ENCODE measurements at regions not wholly inside any gene's neighbourhood (a gene's known extent, or its start where the extent isn't known, plus 50 kb on each side); places are given as distances from the start of the nearest gene placed in this dataset.

- TF ChIP-seq ZNF784 (CRISPR knock-in tag; IDR thresholded peaks at IDR 0.05; ENCODE audit: borderline replicate concordance) (peak; percentile 94), ZNF710 (CRISPR knock-in tag; IDR thresholded peaks at IDR 0.05; ENCODE audit: borderline replicate concordance) (peak; percentile 96), FOXK2 (IDR thresholded peaks at IDR 0.05) (peak; percentile 35; the same call in 1 of the 2 replicates), PHF5A (CRISPR knock-in tag; IDR thresholded peaks at IDR 0.05; ENCODE audit: low read depth, unreplicated experiment) (peak; percentile 95), HMG20A (CRISPR knock-in tag; IDR thresholded peaks at IDR 0.05; ENCODE audit: borderline replicate concordance) (peak; percentile 96), ZNF335 (CRISPR knock-in tag; IDR thresholded peaks at IDR 0.05) (no peak), FOSL2 (CRISPR knock-in tag; IDR thresholded peaks at IDR 0.05) (peak; percentile 89), ATF4 (CRISPR knock-in tag; IDR thresholded peaks at IDR 0.05) (peak; percentile 24 to 96), ZNF280B (CRISPR knock-in tag; IDR thresholded peaks at IDR 0.05; ENCODE audit: borderline replicate concordance) (no peak), IRF2 (CRISPR knock-in tag; IDR thresholded peaks at IDR 0.05) (peak; percentile 97), PAWR (CRISPR knock-in tag; IDR thresholded peaks at IDR 0.05; ENCODE audit: borderline replicate concordance) (0 out of 2 replicates have a peak, but pooled peaks have one; percentile 29), ZBTB20 (CRISPR knock-in tag; IDR thresholded peaks at IDR 0.05; ENCODE audit: borderline replicate concordance, low read depth) (0 out of 2 replicates have a peak, but pooled peaks have one; percentile 35), FOXA3 (CRISPR knock-in tag; IDR thresholded peaks at IDR 0.05) (peak; percentile 98), RXRB (CRISPR knock-in tag; IDR thresholded peaks at IDR 0.05; ENCODE audit: borderline replicate concordance) (peak; percentile 89), TEAD3 (CRISPR knock-in tag; optimal IDR thresholded peaks at IDR 0.05; ENCODE audit: borderline replicate concordance) (peak; percentile 60), HBP1 (CRISPR knock-in tag; IDR thresholded peaks at IDR 0.05; ENCODE audit: low read depth) (peak; percentile 40; the same call in 1 of the 2 replicates), NFE2L2 (IDR thresholded peaks at IDR 0.05; ENCODE audit: low read length) (no peak), ZNF616 (CRISPR knock-in tag; IDR thresholded peaks at IDR 0.05; ENCODE audit: low read depth) (no peak), ZNF563 (CRISPR knock-in tag; IDR thresholded peaks at IDR 0.05) (no peak), POGK (CRISPR knock-in tag; conservative IDR thresholded peaks at IDR 0.05) (peak; percentile 74; the same call in 1 of the 2 replicates)
Measured at GRCh38 chr14:34023824-34024767, 73.2 kb upstream of the EGLN3 start (continued).

Measured in HepG2 (cell line).